ENCODE measurements at regions not wholly inside any gene's neighbourhood (a gene's known extent, or its start where the extent isn't known, plus 50 kb on each side); places are given as distances from the start of the nearest gene placed in this dataset.

DNA sequence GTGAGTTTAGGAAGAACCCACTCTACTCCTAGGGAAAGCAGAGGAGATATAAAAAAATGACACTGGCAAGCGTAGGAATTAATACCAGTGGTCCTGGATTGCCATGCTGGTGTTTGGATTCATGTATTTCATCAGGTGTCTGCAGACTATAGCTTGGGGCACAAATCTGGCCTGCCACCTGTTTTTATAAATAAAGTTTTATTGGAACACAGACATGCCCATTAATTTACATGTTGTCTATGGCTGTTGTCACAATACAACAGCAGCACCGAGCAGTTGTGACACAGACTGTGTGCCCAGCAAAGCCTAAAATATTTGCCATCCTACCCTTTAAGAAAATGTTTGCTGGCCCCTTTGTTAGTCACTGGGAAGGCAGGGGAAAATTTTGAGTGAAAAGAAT is 553.2 kb downstream of the VRK1 start:
- TF ChIP-seq ZNF558 (CRISPR knock-in tag; IDR thresholded peaks at IDR 0.05; ENCODE audit: borderline replicate concordance) (no peak), U2AF2 (IDR thresholded peaks at IDR 0.05; ENCODE audit: low read depth, low read length) (no peak), SOX6 (IDR thresholded peaks at IDR 0.05) (no peak), SOX6 (CRISPR knock-in tag; IDR thresholded peaks at IDR 0.05) (0 out of 2 replicates have a peak, but pooled peaks have one; percentile 6)
- TF ChIP-seq, protein P1, sequence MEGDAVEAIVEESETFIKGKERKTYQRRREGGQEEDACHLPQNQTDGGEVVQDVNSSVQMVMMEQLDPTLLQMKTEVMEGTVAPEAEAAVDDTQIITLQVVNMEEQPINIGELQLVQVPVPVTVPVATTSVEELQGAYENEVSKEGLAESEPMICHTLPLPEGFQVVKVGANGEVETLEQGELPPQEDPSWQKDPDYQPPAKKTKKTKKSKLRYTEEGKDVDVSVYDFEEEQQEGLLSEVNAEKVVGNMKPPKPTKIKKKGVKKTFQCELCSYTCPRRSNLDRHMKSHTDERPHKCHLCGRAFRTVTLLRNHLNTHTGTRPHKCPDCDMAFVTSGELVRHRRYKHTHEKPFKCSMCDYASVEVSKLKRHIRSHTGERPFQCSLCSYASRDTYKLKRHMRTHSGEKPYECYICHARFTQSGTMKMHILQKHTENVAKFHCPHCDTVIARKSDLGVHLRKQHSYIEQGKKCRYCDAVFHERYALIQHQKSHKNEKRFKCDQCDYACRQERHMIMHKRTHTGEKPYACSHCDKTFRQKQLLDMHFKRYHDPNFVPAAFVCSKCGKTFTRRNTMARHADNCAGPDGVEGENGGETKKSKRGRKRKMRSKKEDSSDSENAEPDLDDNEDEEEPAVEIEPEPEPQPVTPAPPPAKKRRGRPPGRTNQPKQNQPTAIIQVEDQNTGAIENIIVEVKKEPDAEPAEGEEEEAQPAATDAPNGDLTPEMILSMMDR (CRISPR knock-in tag; IDR thresholded peaks at IDR 0.05), result no peak
- TF ChIP-seq, protein P2, sequence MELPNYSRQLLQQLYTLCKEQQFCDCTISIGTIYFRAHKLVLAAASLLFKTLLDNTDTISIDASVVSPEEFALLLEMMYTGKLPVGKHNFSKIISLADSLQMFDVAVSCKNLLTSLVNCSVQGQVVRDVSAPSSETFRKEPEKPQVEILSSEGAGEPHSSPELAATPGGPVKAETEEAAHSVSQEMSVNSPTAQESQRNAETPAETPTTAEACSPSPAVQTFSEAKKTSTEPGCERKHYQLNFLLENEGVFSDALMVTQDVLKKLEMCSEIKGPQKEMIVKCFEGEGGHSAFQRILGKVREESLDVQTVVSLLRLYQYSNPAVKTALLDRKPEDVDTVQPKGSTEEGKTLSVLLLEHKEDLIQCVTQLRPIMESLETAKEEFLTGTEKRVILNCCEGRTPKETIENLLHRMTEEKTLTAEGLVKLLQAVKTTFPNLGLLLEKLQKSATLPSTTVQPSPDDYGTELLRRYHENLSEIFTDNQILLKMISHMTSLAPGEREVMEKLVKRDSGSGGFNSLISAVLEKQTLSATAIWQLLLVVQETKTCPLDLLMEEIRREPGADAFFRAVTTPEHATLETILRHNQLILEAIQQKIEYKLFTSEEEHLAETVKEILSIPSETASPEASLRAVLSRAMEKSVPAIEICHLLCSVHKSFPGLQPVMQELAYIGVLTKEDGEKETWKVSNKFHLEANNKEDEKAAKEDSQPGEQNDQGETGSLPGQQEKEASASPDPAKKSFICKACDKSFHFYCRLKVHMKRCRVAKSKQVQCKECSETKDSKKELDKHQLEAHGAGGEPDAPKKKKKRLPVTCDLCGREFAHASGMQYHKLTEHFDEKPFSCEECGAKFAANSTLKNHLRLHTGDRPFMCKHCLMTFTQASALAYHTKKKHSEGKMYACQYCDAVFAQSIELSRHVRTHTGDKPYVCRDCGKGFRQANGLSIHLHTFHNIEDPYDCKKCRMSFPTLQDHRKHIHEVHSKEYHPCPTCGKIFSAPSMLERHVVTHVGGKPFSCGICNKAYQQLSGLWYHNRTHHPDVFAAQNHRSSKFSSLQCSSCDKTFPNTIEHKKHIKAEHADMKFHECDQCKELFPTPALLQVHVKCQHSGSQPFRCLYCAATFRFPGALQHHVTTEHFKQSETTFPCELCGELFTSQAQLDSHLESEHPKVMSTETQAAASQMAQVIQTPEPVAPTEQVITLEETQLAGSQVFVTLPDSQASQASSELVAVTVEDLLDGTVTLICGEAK (IDR thresholded peaks at IDR 0.05), result no peak
- TF ChIP-seq, protein P2 (CRISPR knock-in tag; IDR thresholded peaks at IDR 0.05), result peak; percentile 96
- TF ChIP-seq, protein P3, sequence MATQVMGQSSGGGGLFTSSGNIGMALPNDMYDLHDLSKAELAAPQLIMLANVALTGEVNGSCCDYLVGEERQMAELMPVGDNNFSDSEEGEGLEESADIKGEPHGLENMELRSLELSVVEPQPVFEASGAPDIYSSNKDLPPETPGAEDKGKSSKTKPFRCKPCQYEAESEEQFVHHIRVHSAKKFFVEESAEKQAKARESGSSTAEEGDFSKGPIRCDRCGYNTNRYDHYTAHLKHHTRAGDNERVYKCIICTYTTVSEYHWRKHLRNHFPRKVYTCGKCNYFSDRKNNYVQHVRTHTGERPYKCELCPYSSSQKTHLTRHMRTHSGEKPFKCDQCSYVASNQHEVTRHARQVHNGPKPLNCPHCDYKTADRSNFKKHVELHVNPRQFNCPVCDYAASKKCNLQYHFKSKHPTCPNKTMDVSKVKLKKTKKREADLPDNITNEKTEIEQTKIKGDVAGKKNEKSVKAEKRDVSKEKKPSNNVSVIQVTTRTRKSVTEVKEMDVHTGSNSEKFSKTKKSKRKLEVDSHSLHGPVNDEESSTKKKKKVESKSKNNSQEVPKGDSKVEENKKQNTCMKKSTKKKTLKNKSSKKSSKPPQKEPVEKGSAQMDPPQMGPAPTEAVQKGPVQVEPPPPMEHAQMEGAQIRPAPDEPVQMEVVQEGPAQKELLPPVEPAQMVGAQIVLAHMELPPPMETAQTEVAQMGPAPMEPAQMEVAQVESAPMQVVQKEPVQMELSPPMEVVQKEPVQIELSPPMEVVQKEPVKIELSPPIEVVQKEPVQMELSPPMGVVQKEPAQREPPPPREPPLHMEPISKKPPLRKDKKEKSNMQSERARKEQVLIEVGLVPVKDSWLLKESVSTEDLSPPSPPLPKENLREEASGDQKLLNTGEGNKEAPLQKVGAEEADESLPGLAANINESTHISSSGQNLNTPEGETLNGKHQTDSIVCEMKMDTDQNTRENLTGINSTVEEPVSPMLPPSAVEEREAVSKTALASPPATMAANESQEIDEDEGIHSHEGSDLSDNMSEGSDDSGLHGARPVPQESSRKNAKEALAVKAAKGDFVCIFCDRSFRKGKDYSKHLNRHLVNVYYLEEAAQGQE (IDR thresholded peaks at IDR 0.05; ENCODE audit: borderline replicate concordance in 1 of 2, low read depth in 1 of 2, low read length in 2 of 2), result no peak
- H3K27me3 ChIP-seq (ENCODE audit: control insufficient read depth in 1 of 2, insufficient read depth in 2 of 2, low read length in 2 of 2), result no peaks in the 10 kb centered on the region
- POLR2A ChIA-PET, result no interaction called here
- no peak overlapping the region for H3K4me3 ChIP-seq (replicated peaks in 1 of 3; ENCODE audit: insufficient read depth in 1 of 3, low read depth in 2 of 3, low read length in 3 of 3)
- ATAC-seq (no peak), FAIRE-seq (no peak), DNase-seq (ENCODE audit: low spot score) (no peak)
- H3K79me2 ChIP-seq (ENCODE audit: insufficient read depth, low read length), result no peaks in the 10 kb centered on the region
- BruUV-seq (replicated peaks), result no TSS peak
- CTCF ChIA-PET (ENCODE audit: low intra/inter-chr PET ratio, low total read pairs), result no interaction called here
- peaks cover 29% of the 10 kb centered on the region for H3K9me3 ChIP-seq (ENCODE audit: low read length)
- no peak overlapping the region for H3K9ac ChIP-seq (ENCODE audit: insufficient read depth, low read depth, low read length)
- peaks cover 12% of the 10 kb centered on the region for H3K4me1 ChIP-seq (ENCODE audit: insufficient read depth, low read length)
- 32% methylated on average over 2 of the region's 2 CpGs for WGBS (ENCODE audit: low lambda C conversion rate)
- in situ Hi-C loops (cut with HindIII; ENCODE audit: extremely low pct_ligation_motif_present, low pct_unique_long_range_greater_than_20kb) (no loop called here), intact Hi-C loops (cut with micrococcal nuclease; ENCODE audit: unreplicated experiment) (no loop called here)
- no peak overlapping the region; the same call in 1 of the 2 replicates for H3K4me2 ChIP-seq (ENCODE audit: low read depth, low read length)
- H2AFZ ChIP-seq (ENCODE audit: low read length), result no peak overlapping the region
- no peaks in the 10 kb centered on the region for H3K36me3 ChIP-seq (replicated peaks in 1 of 2; ENCODE audit: control insufficient read depth in 1 of 2, insufficient read depth in 2 of 2, low read length in 2 of 2)
- H4K20me1 ChIP-seq (ENCODE audit: insufficient read depth, low read length), result no peaks in the 10 kb centered on the region
- no peak overlapping the region for H3K27ac ChIP-seq (ENCODE audit: extremely low read length, insufficient read depth, low read length)

All from HepG2 (cell line).